CD14-positive monocyte (primary cell): ENCODE measurements at regions not wholly inside any gene's neighbourhood (a gene's known extent, or its start where the extent isn't known, plus 50 kb on each side); places are given as distances from the start of the nearest gene placed in this dataset.

Source experiments
- DNase-seq, 3 donors: peaks; one replicate each; pipeline ENCODE4 v3.0.0-alpha.2; 2011 to 2022
- H2AFZ ChIP-seq: 2 replicates; pipeline ENCODE4 v1.6.0; 2012; ENCODE audit warnings: mild to moderate bottlenecking, low read depth, low read length, inconsistent platforms; ENCODE audit not compliant: insufficient read depth, poor library complexity, severe bottlenecking
- H3K27ac ChIP-seq, 2 donors: 1 replicate in 1 of 2; 2 replicates in 1 of 2; pipeline ENCODE4 v1.5.1; 2012 to 2013; ENCODE audit warnings: low read length in 2 of 2, control low read depth in 1 of 2, inconsistent platforms in 1 of 2, low read depth in 1 of 2, mild to moderate bottlenecking in 1 of 2
- H3K27me3 ChIP-seq, 2 donors: one replicate each; pipeline versions ENCODE4 v1.6.0 to v1.6.1; 2011 to 2013; ENCODE audit warnings: low read length in 2 of 2; ENCODE audit not compliant: control insufficient read depth in 2 of 2, insufficient read depth in 2 of 2
- H3K36me3 ChIP-seq, 2 donors: replicated peaks in 1 of 2; 1 replicate in 1 of 2; 2 replicates in 1 of 2; pipeline versions ENCODE4 v1.5.1 to v1.6.1; 2012 to 2013; ENCODE audit warnings: low read length in 2 of 2, control low read depth in 1 of 2, inconsistent platforms in 1 of 2, mild to moderate bottlenecking in 1 of 2; ENCODE audit not compliant: insufficient read depth in 2 of 2, control insufficient read depth in 1 of 2
- H3K4me1 ChIP-seq, 2 donors: 1 replicate in 1 of 2; 2 replicates in 1 of 2; pipeline versions ENCODE4 v1.5.1 to v1.6.1; 2012 to 2013; ENCODE audit warnings: low read length in 2 of 2, control low read depth in 1 of 2, inconsistent platforms in 1 of 2, mild to moderate bottlenecking in 1 of 2, moderate library complexity in 1 of 2; ENCODE audit not compliant: insufficient read depth in 2 of 2, control insufficient read depth in 1 of 2
- H3K4me2 ChIP-seq: replicated peaks from 2 replicates; pipeline ENCODE3; 2012; ENCODE audit warnings: low read length, moderate library complexity, mild to moderate bottlenecking; ENCODE audit not compliant: poor library complexity, severe bottlenecking; ENCODE audit errors: extremely low read depth
- H3K4me3 ChIP-seq, 3 experiments: fragments of 200-600 bp in 1 of 3; sonication (generic) in 1 of 3; replicated peaks in 1 of 3; 1 replicate in 2 of 3; 2 replicates in 1 of 3; pipeline ENCODE4 v1.5.1; 2011 to 2013; ENCODE audit warnings: low read length in 3 of 3, mild to moderate bottlenecking in 3 of 3, control low read depth in 2 of 3, low read depth in 2 of 3, inconsistent platforms in 1 of 3, moderate library complexity in 1 of 3
- H3K79me2 ChIP-seq: 2 replicates; pipeline ENCODE4 v1.6.0; 2012; ENCODE audit warnings: mild to moderate bottlenecking, control low read depth, inconsistent platforms, low read length, moderate library complexity; ENCODE audit not compliant: insufficient read depth
- H3K9ac ChIP-seq: 2 replicates; pipeline ENCODE4 v1.6.0; 2017; ENCODE audit warnings: low read length, mild to moderate bottlenecking; ENCODE audit not compliant: insufficient read depth, poor library complexity, severe bottlenecking
- H3K9me3 ChIP-seq, 2 donors: replicated peaks in 1 of 2; 1 replicate in 1 of 2; 2 replicates in 1 of 2; pipeline versions ENCODE4 v1.5.1 to v1.6.1; 2012 to 2013; ENCODE audit warnings: low read length in 2 of 2, control low read depth in 1 of 2; ENCODE audit not compliant: control insufficient read depth in 1 of 2, insufficient read depth in 1 of 2
- H4K20me1 ChIP-seq: 2 replicates; pipeline ENCODE4 v1.6.0; 2012; ENCODE audit warnings: mild to moderate bottlenecking, low read length, control low read depth, moderate library complexity; ENCODE audit not compliant: insufficient read depth
- H3K27ac Mint-ChIP-seq, 7 donors: one replicate each; pipeline ENCODE4 v1.8.0; 2020; ENCODE audit warnings: mild to moderate bottlenecking in 7 of 7, mixed read lengths in 7 of 7, moderate library complexity in 6 of 7, inconsistent platforms in 2 of 7
- H3K27me3 Mint-ChIP-seq, 3 donors: one replicate each; pipeline ENCODE4 v1.8.0; 2021 to 2022; ENCODE audit warnings: low read depth in 3 of 3, mild to moderate bottlenecking in 3 of 3, mixed read lengths in 3 of 3, moderate library complexity in 3 of 3, inconsistent platforms in 1 of 3
- H3K36me3 Mint-ChIP-seq, 2 donors: one replicate each; pipeline ENCODE4 v1.8.0; 2020; ENCODE audit warnings: mixed read lengths in 2 of 2, inconsistent platforms in 1 of 2, mild to moderate bottlenecking in 1 of 2
- H3K4me1 Mint-ChIP-seq: one replicate; pipeline ENCODE4 v1.8.0; 2020; ENCODE audit warnings: mild to moderate bottlenecking, mixed read lengths
- H3K4me3 Mint-ChIP-seq, 2 donors: one replicate each; pipeline ENCODE4 v1.8.0; 2020; ENCODE audit warnings: mild to moderate bottlenecking in 2 of 2, mixed read lengths in 2 of 2, moderate library complexity in 1 of 2
- H3K9me3 Mint-ChIP-seq, 7 donors: one replicate each; pipeline ENCODE4 v1.8.0; 2020 to 2022; ENCODE audit warnings: mixed read lengths in 7 of 7, mild to moderate bottlenecking in 6 of 7, moderate library complexity in 6 of 7, inconsistent platforms in 2 of 7
- CTCF ChIP-seq: fragments of 200-600 bp; IDR thresholded peaks from one replicate; pipeline ENCODE4 v1.8.0; 2022; ENCODE audit warnings: antibody characterized with exemption, mild to moderate bottlenecking
- WGBS: methylation state at CpG from one replicate; pipeline ENCODE4 v1.1.5; 2013; ENCODE audit warnings: missing lambda C conversion rate; ENCODE audit not compliant: insufficient coverage; 5-methylcytosine and 5-hydroxymethylcytosine counted together
- intact Hi-C, 2 donors: fragments of 100-400 bp; cut with micrococcal nuclease; formaldehyde crosslinking; loops; one replicate each; pipeline versions ENCODE4 v1.15.0 to v1.15.1; 2023

DNA sequence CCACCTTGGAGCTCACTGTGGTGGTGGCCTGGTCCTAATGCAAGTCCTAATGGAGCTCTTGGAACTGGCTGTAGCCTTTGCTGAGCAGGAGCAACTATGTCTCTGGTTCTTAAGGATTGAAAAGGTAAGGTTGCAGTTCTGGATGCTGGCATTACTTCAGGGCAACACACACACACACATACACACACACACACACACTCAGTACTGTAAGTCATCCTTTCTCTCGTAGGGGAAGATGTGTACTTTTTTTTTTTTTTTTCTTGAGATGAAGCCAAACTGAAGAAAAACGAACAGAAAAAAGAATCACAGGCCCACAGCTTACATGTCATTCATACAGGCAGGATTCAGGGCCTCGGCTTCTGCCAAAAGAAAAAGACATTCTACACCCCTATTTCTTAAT lies 81.1 kb upstream of the RPS23 start:
- no peak for DNase-seq
- peaks cover 18 to 22% of the 10 kb centered on the region in 2 donors for H3K4me1 ChIP-seq
- no peaks in the 10 kb centered on the region for H3K79me2 ChIP-seq
- no peak overlapping the region for H3K27ac ChIP-seq
- WGBS = 92% methylated on average over 2 of the region's 3 CpGs
- no peaks in the 10 kb centered on the region for H3K9me3 ChIP-seq
- no peak for TF ChIP-seq CTCF
- H3K4me3 Mint-ChIP-seq = no peak overlapping the region
- no peaks in the 10 kb centered on the region for H3K27me3 ChIP-seq
- H3K9ac ChIP-seq = no peak overlapping the region
- no peaks in the 10 kb centered on the region for H3K36me3 Mint-ChIP-seq
- no peak overlapping the region for H3K27ac Mint-ChIP-seq
- peaks cover 0 to 4% (median 1%) of the 10 kb centered on the region in 3 donors for H3K27me3 Mint-ChIP-seq
- no peaks in the 10 kb centered on the region for H3K9me3 Mint-ChIP-seq
- intact Hi-C loops = no loop called here
- H2AFZ ChIP-seq = no peak overlapping the region
- H3K4me3 ChIP-seq = no peak overlapping the region
- no peaks in the 10 kb centered on the region for H3K36me3 ChIP-seq
- H4K20me1 ChIP-seq = no peaks in the 10 kb centered on the region
- no peak overlapping the region for H3K4me2 ChIP-seq
- peaks cover 34% of the 10 kb centered on the region for H3K4me1 Mint-ChIP-seq

DNA sequence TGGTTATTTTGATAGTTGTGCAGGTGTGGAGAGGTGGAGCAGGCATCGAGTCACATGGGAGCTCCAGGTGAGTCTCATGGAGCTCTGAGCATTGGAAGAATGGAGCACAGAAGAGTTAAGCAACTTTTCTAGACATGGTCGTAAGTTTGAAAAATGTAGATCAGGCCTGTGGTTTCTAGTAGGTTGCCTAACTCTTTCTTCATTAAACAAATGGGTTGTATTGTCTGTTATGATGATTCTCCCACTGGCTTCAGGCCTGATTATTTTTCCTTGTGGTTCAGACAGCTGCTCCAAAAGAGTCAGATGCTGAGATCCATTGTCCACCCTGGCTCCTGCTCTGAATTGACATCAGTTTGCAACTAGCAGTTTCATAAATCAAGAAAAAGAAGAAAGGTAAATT lies 80.3 kb upstream of the RPS23 start:
- Mint-ChIP-seq H3K27ac (peak overlapping the region in 1 of 7 donors; percentile 64), H3K4me1 (peaks cover 34% of the 10 kb centered on the region), H3K4me3 (no peak overlapping the region), H3K9me3 (no peaks in the 10 kb centered on the region), H3K36me3 (no peaks in the 10 kb centered on the region), H3K27me3 (peaks cover 0 to 3% (median 1%) of the 10 kb centered on the region in 3 donors)
- no peak overlapping the region for H3K4me2 ChIP-seq
- no peaks in the 10 kb centered on the region for H3K36me3 ChIP-seq
- H3K4me3 ChIP-seq = no peak overlapping the region
- no peaks in the 10 kb centered on the region for H3K27me3 ChIP-seq
- H4K20me1 ChIP-seq = no peaks in the 10 kb centered on the region
- H3K9ac ChIP-seq = no peak overlapping the region
- peaks cover 18 to 22% of the 10 kb centered on the region in 2 donors for H3K4me1 ChIP-seq
- no peak overlapping the region for H2AFZ ChIP-seq
- no peaks in the 10 kb centered on the region for H3K9me3 ChIP-seq
- DNase-seq = no peak
- TF ChIP-seq CTCF = no peak
- no peaks in the 10 kb centered on the region for H3K79me2 ChIP-seq
- no peak overlapping the region for H3K27ac ChIP-seq
- WGBS = 92% methylated on average over 1 of the region's 2 CpGs
- intact Hi-C loops = no loop called here
